Activated T-cell treated with anti-CD3 and anti-CD28 coated beads, Interleukin-2, amount 50 U/mL, for 1 hour (primary cell): ENCODE measurements at regions not wholly inside any gene's neighbourhood (a gene's known extent, or its start where the extent isn't known, plus 50 kb on each side); places are given as distances from the start of the nearest gene placed in this dataset.

Experiments used
- DNase-seq: peaks from one replicate; pipeline ENCODE4 v3.0.0-alpha.2; 2020

- DNase-seq: no peak
These were observed 290.0 kb upstream of the TNRC6C start for GRCh38 chr17:77668518-77668917.

GRCh38 chr17:77670173-77670572 lies 288.3 kb upstream of the TNRC6C start:
- DNase-seq: no peak

- DNase-seq: no peak
These were observed 284.1 kb upstream of the TNRC6C start for GRCh38 chr17:77674358-77674757.

GRCh38 chr17:77675411-77675810 lies 283.1 kb upstream of the TNRC6C start:
- no peak for DNase-seq

- DNase-seq: no peak
These were observed 282.7 kb upstream of the TNRC6C start for GRCh38 chr17:77675816-77676215.

GRCh38 chr17:77676237-77676661 lies 282.3 kb upstream of the TNRC6C start:
- DNase-seq: no peak

GRCh38 chr17:77677211-77677610 lies 281.3 kb upstream of the TNRC6C start:
- DNase-seq: no peak

GRCh38 chr17:77677630-77678029 lies 280.9 kb upstream of the TNRC6C start:
- no peak for DNase-seq

GRCh38 chr17:77679589-77679988 lies 278.9 kb upstream of the TNRC6C start:
- DNase-seq: no peak

GRCh38 chr17:77681861-77682260 lies 276.6 kb upstream of the TNRC6C start:
- DNase-seq: no peak

GRCh38 chr17:77684803-77685798 lies 273.4 kb upstream of the TNRC6C start:
- DNase-seq: no peak

- no peak for DNase-seq
These were observed 272.5 kb upstream of the TNRC6C start for GRCh38 chr17:77685881-77686486.

- DNase-seq: no peak
These were observed 271.6 kb upstream of the TNRC6C start for GRCh38 chr17:77686903-77687302.

GRCh38 chr17:77687417-77687816 lies 271.1 kb upstream of the TNRC6C start:
- no peak for DNase-seq

GRCh38 chr17:77687921-77688320 lies 270.6 kb upstream of the TNRC6C start:
- no peak for DNase-seq

GRCh38 chr17:77688369-77688768 lies 270.1 kb upstream of the TNRC6C start:
- no peak for DNase-seq

GRCh38 chr17:77690271-77691161 lies 268.0 kb upstream of the TNRC6C start:
- DNase-seq: no peak

GRCh38 chr17:77691216-77692085 lies 267.1 kb upstream of the TNRC6C start:
- no peak for DNase-seq

- DNase-seq: no peak
These were observed 265.8 kb upstream of the TNRC6C start for GRCh38 chr17:77692571-77693161.

- DNase-seq: no peak
These were observed 265.2 kb upstream of the TNRC6C start for GRCh38 chr17:77693301-77693700.

GRCh38 chr17:77693776-77694175 lies 264.7 kb upstream of the TNRC6C start:
- DNase-seq: no peak
